K562 (cell line): ENCODE measurements at regions not wholly inside any gene's neighbourhood (a gene's known extent, or its start where the extent isn't known, plus 50 kb on each side); places are given as distances from the start of the nearest gene placed in this dataset.
A peak's percentile ranks its signal among the peaks of the same experiment; 100 is the strongest.

Experiments used
- ATAC-seq: fragments of 200-7000 bp; cut with Tn5 transposase; 3 replicates; pipeline ENCODE4 v1.9.1; 2020; ENCODE audit warnings: moderate library complexity
- BruUV-seq: library from RNA; stranded (reverse); fragments of 400-500 nt; replicated peaks from 2 replicates; lab custom pipeline; 2021; lab: Mats Ljungman, UMichigan
- CTCF ChIA-PET: fragments of 300-600 bp; formaldehyde crosslinking; extraction: SDS; loops from one replicate; lab custom pipeline; 2021; ENCODE audit warnings: low intra/inter-chr PET ratio; lab: Yijun Ruan, JAX
- POLR2A ChIA-PET: fragments of 300-600, 350-650 bp; sonication (Branson Sonifier 250); formaldehyde crosslinking; extraction: SDS; loops from one replicate; lab custom pipeline; 2021; ENCODE audit warnings: antibody characterized with exemption, inconsistent platforms; lab: Yijun Ruan, JAX
- DNase-seq, 4 experiments: peaks; one replicate each; pipeline versions ENCODE4 v3.0.0 to v3.0.0-alpha.2; 2011 to 2018; ENCODE audit warnings: low spot score in 3 of 4, mixed read lengths in 3 of 4; ENCODE audit errors: extremely low read depth in 1 of 4
- FAIRE-seq: peaks from 2 replicates; lab custom pipeline; 2011; peaks lifted over from hg19 to GRCh38; lab: Jason Lieb, UNC
- H2AFZ ChIP-seq: 2 replicates; pipeline ENCODE4 v1.6.0; 2011; ENCODE audit warnings: low read depth, low read length, control low read depth, inconsistent platforms
- H3K27ac ChIP-seq: fragments of 200-600 bp; 3 replicates; pipeline ENCODE4 v1.8.0; 2011; ENCODE audit warnings: low read depth, mild to moderate bottlenecking, control low read depth, inconsistent platforms, low read length, moderate library complexity, mixed read lengths; ENCODE audit errors: extremely low read depth
- H3K27me3 ChIP-seq, 2 experiments: fragments of 300-600 bp in 1 of 2; 2 replicates in 1 of 2; 3 replicates in 1 of 2; pipeline versions ENCODE4 v1.6.0 to v1.8.0; 2011; ENCODE audit warnings: inconsistent platforms in 2 of 2, low read length in 2 of 2, mild to moderate bottlenecking in 1 of 2, mixed read lengths in 1 of 2, moderate library complexity in 1 of 2; ENCODE audit not compliant: control insufficient read depth in 2 of 2, insufficient read depth in 2 of 2
- H3K36me3 ChIP-seq: fragments of 300-600 bp; 3 replicates; pipeline ENCODE4 v1.8.0; 2011; ENCODE audit warnings: mild to moderate bottlenecking, low read length, inconsistent platforms; ENCODE audit not compliant: control insufficient read depth, insufficient read depth
- H3K4me1 ChIP-seq, 2 experiments: fragments of 200-600 bp in 1 of 2; replicated peaks in 1 of 2; 2 replicates in 1 of 2; 3 replicates in 1 of 2; pipeline versions ENCODE4 v1.5.1 to v1.8.0; 2011; ENCODE audit warnings: inconsistent platforms in 2 of 2, low read length in 2 of 2, mild to moderate bottlenecking in 1 of 2, mixed read lengths in 1 of 2, moderate library complexity in 1 of 2; ENCODE audit not compliant: control insufficient read depth in 2 of 2, insufficient read depth in 2 of 2
- H3K4me2 ChIP-seq: 2 replicates; pipeline ENCODE4 v1.6.1; 2011; ENCODE audit warnings: low read length, control low read depth, inconsistent platforms, mixed read lengths; ENCODE audit not compliant: insufficient read depth
- H3K4me3 ChIP-seq: fragments of 200-600 bp; sonication (generic), shearing (Covaris generic); 2 replicates; pipeline ENCODE4 v1.5.1; 2016; ENCODE audit warnings: control low read depth, inconsistent platforms
- H3K79me2 ChIP-seq: fragments of 200-600 bp; 3 replicates; pipeline ENCODE4 v1.8.0; 2011; ENCODE audit warnings: low read length, inconsistent platforms; ENCODE audit not compliant: control insufficient read depth, insufficient read depth
- H3K9ac ChIP-seq, 2 experiments: 2 replicates each; pipeline versions ENCODE4 v1.6.0 to v1.6.1; 2011; ENCODE audit warnings: low read depth in 2 of 2, low read length in 2 of 2, control low read depth in 1 of 2, inconsistent platforms in 1 of 2, mild to moderate bottlenecking in 1 of 2, mixed read lengths in 1 of 2; ENCODE audit not compliant: insufficient read depth in 1 of 2
- H3K9me1 ChIP-seq: one replicate; pipeline ENCODE4 v1.6.0; 2011; ENCODE audit warnings: inconsistent platforms, mild to moderate bottlenecking, low read length, moderate library complexity; ENCODE audit not compliant: control insufficient read depth, insufficient read depth
- H3K9me3 ChIP-seq: replicated peaks from 2 replicates; pipeline ENCODE4 v1.5.1; 2011; ENCODE audit warnings: low read depth, low read length, inconsistent platforms; ENCODE audit not compliant: control insufficient read depth, insufficient read depth
- H4K20me1 ChIP-seq: replicated peaks from 2 replicates; pipeline ENCODE4 v1.6.1; 2011; ENCODE audit warnings: low read length, inconsistent platforms, mixed read lengths; ENCODE audit not compliant: control insufficient read depth, insufficient read depth
- C11orf30 ChIP-seq: fragments of 450-650 bp; IDR thresholded peaks from 2 replicates; pipeline ENCODE4 v1.6.1; 2016; ENCODE audit warnings: low read depth, mild to moderate bottlenecking
- ELF2 ChIP-seq: fragments of 250-450 bp; sonication (Bioruptor Pico); IDR thresholded peaks from 2 replicates; pipeline ENCODE4 v1.5.0; 2021; ENCODE audit warnings: mild to moderate bottlenecking
- MCM5 ChIP-seq: fragments of 450-650 bp; IDR thresholded peaks from 2 replicates; pipeline ENCODE4 v1.6.1; 2016; ENCODE audit warnings: low read depth
- NFXL1 ChIP-seq: fragments of 450-650 bp; formaldehyde crosslinking; IDR thresholded peaks from 2 replicates; pipeline ENCODE4 v1.4.0; 2021; ENCODE audit warnings: mild to moderate bottlenecking
- RFX1 ChIP-seq: fragments of 450-650 bp; IDR thresholded peaks from 2 replicates; pipeline ENCODE4 v1.6.1; 2016; ENCODE audit warnings: mild to moderate bottlenecking, moderate library complexity
- RNF2 ChIP-seq: sonication (generic); IDR thresholded peaks from 2 replicates; pipeline ENCODE4 v1.6.1; 2016
- XRCC5 ChIP-seq: fragments of 200-400 bp; formaldehyde crosslinking; IDR thresholded peaks from 2 replicates; pipeline ENCODE4 v1.6.1; 2017; ENCODE audit warnings: low read depth, mild to moderate bottlenecking, low read length
- ZNF512 ChIP-seq: IDR thresholded peaks from 2 replicates; pipeline ENCODE4 v1.6.1; 2016; ENCODE audit warnings: missing genetic modification characterization, missing compliant biosample characterization
- WGBS: fragments of 100-300 bp; shearing (Covaris generic); methylation state at CpG from one replicate; pipeline ENCODE4 v1.1.6; 2016; ENCODE audit warnings: low coverage, mixed read lengths; ENCODE audit not compliant: insufficient coverage; ENCODE audit errors: missing lambda C conversion rate; 5-methylcytosine and 5-hydroxymethylcytosine counted together
- in situ Hi-C: fragments of 300-500 bp; cut with MboI; formaldehyde crosslinking; loops from 4 replicates; pipeline ENCODE4 v1.15.0; 2018; ENCODE audit warnings: inconsistent platforms, mixed read lengths
- intact Hi-C: fragments of 100-400 bp; cut with micrococcal nuclease; formaldehyde crosslinking; loops from 2 replicates; pipeline ENCODE4 v1.14.2; 2022
- TF ChIP-seq, protein P1 (sequence below): fragments of 450-650 bp; formaldehyde crosslinking; IDR thresholded peaks from 2 replicates; pipeline ENCODE4 v1.4.0; 2020; ENCODE audit warnings: mild to moderate bottlenecking, mixed read lengths

DNA sequence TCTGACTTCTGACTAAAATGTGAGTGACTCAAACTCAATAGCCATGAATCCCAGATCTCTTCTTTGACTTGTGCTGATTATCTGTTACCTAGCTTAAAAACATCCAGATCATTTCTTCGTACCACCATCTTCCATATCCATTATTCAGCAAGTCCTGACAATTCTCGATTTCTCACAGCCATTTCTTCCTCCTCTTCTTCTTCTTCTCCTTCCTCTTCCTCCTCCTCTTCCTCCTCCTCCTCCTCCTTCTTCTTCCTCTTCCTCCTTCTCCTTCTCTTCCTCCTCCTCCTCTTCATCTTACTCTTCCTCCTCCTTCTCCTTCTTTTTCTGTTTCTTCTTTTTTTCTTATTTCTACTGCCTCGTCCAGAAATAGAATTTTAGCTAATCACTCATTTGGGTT is 77.0 kb upstream of the MAP1B start:
- DNase-seq (no peak), FAIRE-seq (no peak), ATAC-seq (no peak)
- H3K27ac ChIP-seq: no peak overlapping the region
- H3K9me1 ChIP-seq: no peaks in the 10 kb centered on the region
- no peaks in the 10 kb centered on the region for H3K79me2 ChIP-seq
- POLR2A ChIA-PET: no interaction called here
- in situ Hi-C loops (no loop called here), intact Hi-C loops (no loop called here)
- no peak overlapping the region for H2AFZ ChIP-seq
- no peak for TF ChIP-seq NFXL1 (CRISPR knock-in tag)
- no peak for TF ChIP-seq XRCC5
- TF ChIP-seq ZNF512: 0 out of 2 replicates have a peak, but pooled peaks have one; percentile 31
- TF ChIP-seq, protein P1, sequence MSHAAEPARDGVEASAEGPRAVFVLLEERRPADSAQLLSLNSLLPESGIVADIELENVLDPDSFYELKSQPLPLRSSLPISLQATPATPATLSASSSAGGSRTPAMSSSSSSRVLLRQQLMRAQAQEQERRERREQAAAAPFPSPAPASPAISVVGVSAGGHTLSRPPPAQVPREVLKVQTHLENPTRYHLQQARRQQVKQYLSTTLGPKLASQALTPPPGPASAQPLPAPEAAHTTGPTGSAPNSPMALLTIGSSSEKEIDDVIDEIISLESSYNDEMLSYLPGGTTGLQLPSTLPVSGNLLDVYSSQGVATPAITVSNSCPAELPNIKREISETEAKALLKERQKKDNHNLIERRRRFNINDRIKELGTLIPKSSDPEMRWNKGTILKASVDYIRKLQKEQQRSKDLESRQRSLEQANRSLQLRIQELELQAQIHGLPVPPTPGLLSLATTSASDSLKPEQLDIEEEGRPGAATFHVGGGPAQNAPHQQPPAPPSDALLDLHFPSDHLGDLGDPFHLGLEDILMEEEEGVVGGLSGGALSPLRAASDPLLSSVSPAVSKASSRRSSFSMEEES (CRISPR knock-in tag): no peak
- TF ChIP-seq RFX1: no peak
- TF ChIP-seq ELF2 (CRISPR knock-in tag): no peak
- TF ChIP-seq C11orf30: no peak
- TF ChIP-seq MCM5: no peak
- TF ChIP-seq RNF2: no peak
- H3K9me3 ChIP-seq: no peaks in the 10 kb centered on the region
- no TSS peak for BruUV-seq
- WGBS: 3% methylated on average over 3 of the region's 3 CpGs
- no peaks in the 10 kb centered on the region for H3K4me1 ChIP-seq
- no peak overlapping the region for H3K4me2 ChIP-seq
- CTCF ChIA-PET: no interaction called here
- no peak overlapping the region for H3K9ac ChIP-seq
- no peaks in the 10 kb centered on the region for H4K20me1 ChIP-seq
- peaks cover 0 to 10% of the 10 kb centered on the region in 2 experiments; a peak in 2 of 5 replicates for H3K27me3 ChIP-seq
- no peak overlapping the region for H3K4me3 ChIP-seq
- no peaks in the 10 kb centered on the region for H3K36me3 ChIP-seq
